HepG2 (cell line): ENCODE measurements at regions not wholly inside any gene's neighbourhood (a gene's known extent, or its start where the extent isn't known, plus 50 kb on each side); places are given as distances from the start of the nearest gene placed in this dataset.
"Not testable (repeated sequence)": the region's sequence is repeated elsewhere in the genome, so short reads cannot be mapped to it uniquely, and the experiment has no call there.

Experiments
- ATAC-seq: fragments of 200-7000 bp; cut with Tn5 transposase; 3 replicates; pipeline ENCODE4 v1.9.1; 2020; ENCODE audit warnings: mild to moderate bottlenecking, moderate library complexity
- BruUV-seq: library from RNA; stranded (reverse); fragments of 400-500 nt; replicated peaks from 2 replicates; lab custom pipeline; 2021; lab: Mats Ljungman, UMichigan
- CTCF ChIA-PET: fragments of 300-600 bp; formaldehyde crosslinking; extraction: SDS; loops from one replicate; lab custom pipeline; 2021; ENCODE audit warnings: low total read pairs, inconsistent platforms, low intra/inter-chr PET ratio; lab: Yijun Ruan, JAX
- POLR2A ChIA-PET: fragments of 350-600 bp; sonication (Branson Sonifier 250); formaldehyde crosslinking; loops from one replicate; lab custom pipeline; 2020; ENCODE audit warnings: antibody characterized with exemption, inconsistent platforms; lab: Yijun Ruan, JAX
- DNase-seq: peaks from one replicate; pipeline ENCODE4 v3.0.0-alpha.2; 2015; ENCODE audit warnings: low spot score
- FAIRE-seq: peaks from 3 replicates; lab custom pipeline; 2011; peaks lifted over from hg19 to GRCh38; lab: Jason Lieb, UNC
- H2AFZ ChIP-seq: one replicate; pipeline ENCODE4 v1.6.1; 2011; ENCODE audit warnings: low read length, inconsistent platforms
- H3K27ac ChIP-seq: fragments of 300-600 bp; 3 replicates; pipeline ENCODE4 v1.8.0; 2011; ENCODE audit warnings: mixed run types, mild to moderate bottlenecking, mixed read lengths, low read length, inconsistent platforms; ENCODE audit not compliant: insufficient read depth; ENCODE audit errors: extremely low read length
- H3K27me3 ChIP-seq, 2 experiments: fragments of 200-600 bp in 1 of 2; 2 replicates in 1 of 2; 3 replicates in 1 of 2; pipeline versions ENCODE4 v1.6.0 to v1.8.0; 2011; ENCODE audit warnings: low read length in 2 of 2, mild to moderate bottlenecking in 2 of 2, moderate library complexity in 2 of 2, inconsistent platforms in 1 of 2; ENCODE audit not compliant: insufficient read depth in 2 of 2, control insufficient read depth in 1 of 2
- H3K36me3 ChIP-seq, 2 experiments: fragments of 200-600 bp in 1 of 2; replicated peaks in 1 of 2; 2 replicates in 1 of 2; 3 replicates in 1 of 2; pipeline versions ENCODE4 v1.5.1 to v1.8.0; 2011; ENCODE audit warnings: low read length in 2 of 2, inconsistent platforms in 1 of 2; ENCODE audit not compliant: insufficient read depth in 2 of 2, control insufficient read depth in 1 of 2
- H3K4me1 ChIP-seq: 2 replicates; pipeline ENCODE4 v1.5.1; 2012; ENCODE audit warnings: low read length, inconsistent platforms; ENCODE audit not compliant: insufficient read depth
- H3K4me2 ChIP-seq: 2 replicates; pipeline ENCODE4 v1.6.0; 2011; ENCODE audit warnings: low read depth, low read length, inconsistent platforms
- H3K4me3 ChIP-seq, 3 experiments: fragments of 200-600 bp in 1 of 3; sonication (generic), shearing (Covaris generic) in 1 of 3; replicated peaks in 1 of 3; 2 replicates each; pipeline ENCODE4 v1.5.1; 2011 to 2016; ENCODE audit warnings: low read length in 3 of 3, inconsistent platforms in 2 of 3, low read depth in 2 of 3, mild to moderate bottlenecking in 2 of 3, control low read depth in 1 of 3, mixed read lengths in 1 of 3; ENCODE audit not compliant: insufficient read depth in 1 of 3
- H3K79me2 ChIP-seq: one replicate; pipeline ENCODE4 v1.6.1; 2011; ENCODE audit warnings: low read length, inconsistent platforms; ENCODE audit not compliant: insufficient read depth
- H3K9ac ChIP-seq: 2 replicates; pipeline ENCODE4 v1.6.0; 2011; ENCODE audit warnings: mild to moderate bottlenecking, low read depth, low read length, inconsistent platforms; ENCODE audit not compliant: insufficient read depth
- H3K9me3 ChIP-seq: 2 replicates; pipeline ENCODE4 v1.5.1; 2012; ENCODE audit warnings: mild to moderate bottlenecking, low read length
- H4K20me1 ChIP-seq: 2 replicates; pipeline ENCODE4 v1.6.0; 2011; ENCODE audit warnings: inconsistent platforms, mild to moderate bottlenecking, low read length, moderate library complexity; ENCODE audit not compliant: insufficient read depth
- GATAD1 ChIP-seq: IDR thresholded peaks from 2 replicates; pipeline ENCODE4 v1.6.1; 2016; ENCODE audit warnings: missing genetic modification reagents, missing compliant biosample characterization
- GLI4 ChIP-seq: sonication (generic); formaldehyde crosslinking; IDR thresholded peaks from 2 replicates; pipeline ENCODE4 v1.5.1; 2020; ENCODE audit warnings: missing genetic modification reagents, mild to moderate bottlenecking, moderate library complexity, borderline replicate concordance
- JARID2 ChIP-seq: sonication (generic); formaldehyde crosslinking; IDR thresholded peaks from 2 replicates; pipeline ENCODE4 v1.8.1; 2023; ENCODE audit warnings: missing genetic modification reagents, inconsistent platforms; ENCODE audit not compliant: insufficient replicate concordance
- WGBS: methylation state at CpG from one replicate; pipeline ENCODE4 v1.1.6; 2017; ENCODE audit warnings: low lambda C conversion rate; 5-methylcytosine and 5-hydroxymethylcytosine counted together
- in situ Hi-C: cut with HindIII; loops from 2 replicates; pipeline ENCODE4 v1.10.0; 2017; ENCODE audit warnings: low pct_unique_long_range_greater_than_20kb; ENCODE audit not compliant: extremely low pct_ligation_motif_present
- intact Hi-C: fragments of 100-400 bp; cut with micrococcal nuclease; formaldehyde crosslinking; loops from one replicate; pipeline ENCODE4 v1.10.0; 2022; ENCODE audit not compliant: unreplicated experiment
- TF ChIP-seq, protein P1 (sequence below): sonication (generic); formaldehyde crosslinking; IDR thresholded peaks from 2 replicates; pipeline ENCODE4 v1.4.0; 2020; ENCODE audit warnings: missing genetic modification reagents
- TF ChIP-seq, protein P2 (sequence below), 2 experiments: sonication (generic) in 1 of 2; formaldehyde crosslinking in 1 of 2; IDR thresholded peaks; 2 replicates each; pipeline versions ENCODE4 v1.4.0 to v1.6.1; 2016 to 2020; ENCODE audit warnings: borderline replicate concordance in 1 of 2, low read depth in 1 of 2, mild to moderate bottlenecking in 1 of 2, missing genetic modification reagents in 1 of 2

DNA sequence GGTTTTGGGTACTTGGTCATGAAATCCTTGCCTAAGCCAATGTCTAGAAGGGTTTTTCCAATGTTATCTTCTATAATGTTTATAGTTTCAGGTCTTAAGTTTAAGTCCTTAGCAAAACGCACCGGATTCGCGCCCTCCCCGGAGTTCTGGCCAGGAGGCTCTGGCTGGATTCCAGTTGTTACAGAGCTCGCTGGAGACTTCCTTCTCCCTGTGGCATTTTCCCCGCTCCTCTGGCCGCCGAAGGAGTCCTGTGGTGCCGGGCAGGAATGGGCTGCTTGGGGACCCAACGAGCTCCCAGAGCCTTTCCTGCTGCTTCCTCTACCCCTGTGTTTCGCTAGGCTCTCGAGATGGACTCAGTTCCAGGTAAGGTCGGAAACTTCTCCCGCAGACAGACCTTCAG is 335.9 kb downstream of the AEBP2 start:
- H3K27ac ChIP-seq, result no peak overlapping the region
- H2AFZ ChIP-seq, result no peak overlapping the region
- intact Hi-C loops (no loop called here), in situ Hi-C loops (no loop called here)
- no peaks in the 10 kb centered on the region for H3K27me3 ChIP-seq
- H3K79me2 ChIP-seq, result no peaks in the 10 kb centered on the region
- no peaks in the 10 kb centered on the region for H3K36me3 ChIP-seq
- no peak overlapping the region for H3K4me2 ChIP-seq
- no peak overlapping the region for H3K4me3 ChIP-seq
- 25% methylated on average over 15 of the region's 15 CpGs for WGBS
- CTCF ChIA-PET, result no interaction called here
- no peaks in the 10 kb centered on the region for H3K4me1 ChIP-seq
- FAIRE-seq (no peak), ATAC-seq (no peak), DNase-seq (no peak)
- BruUV-seq, result no TSS peak
- POLR2A ChIA-PET, result no interaction called here
- TF ChIP-seq, protein P1, sequence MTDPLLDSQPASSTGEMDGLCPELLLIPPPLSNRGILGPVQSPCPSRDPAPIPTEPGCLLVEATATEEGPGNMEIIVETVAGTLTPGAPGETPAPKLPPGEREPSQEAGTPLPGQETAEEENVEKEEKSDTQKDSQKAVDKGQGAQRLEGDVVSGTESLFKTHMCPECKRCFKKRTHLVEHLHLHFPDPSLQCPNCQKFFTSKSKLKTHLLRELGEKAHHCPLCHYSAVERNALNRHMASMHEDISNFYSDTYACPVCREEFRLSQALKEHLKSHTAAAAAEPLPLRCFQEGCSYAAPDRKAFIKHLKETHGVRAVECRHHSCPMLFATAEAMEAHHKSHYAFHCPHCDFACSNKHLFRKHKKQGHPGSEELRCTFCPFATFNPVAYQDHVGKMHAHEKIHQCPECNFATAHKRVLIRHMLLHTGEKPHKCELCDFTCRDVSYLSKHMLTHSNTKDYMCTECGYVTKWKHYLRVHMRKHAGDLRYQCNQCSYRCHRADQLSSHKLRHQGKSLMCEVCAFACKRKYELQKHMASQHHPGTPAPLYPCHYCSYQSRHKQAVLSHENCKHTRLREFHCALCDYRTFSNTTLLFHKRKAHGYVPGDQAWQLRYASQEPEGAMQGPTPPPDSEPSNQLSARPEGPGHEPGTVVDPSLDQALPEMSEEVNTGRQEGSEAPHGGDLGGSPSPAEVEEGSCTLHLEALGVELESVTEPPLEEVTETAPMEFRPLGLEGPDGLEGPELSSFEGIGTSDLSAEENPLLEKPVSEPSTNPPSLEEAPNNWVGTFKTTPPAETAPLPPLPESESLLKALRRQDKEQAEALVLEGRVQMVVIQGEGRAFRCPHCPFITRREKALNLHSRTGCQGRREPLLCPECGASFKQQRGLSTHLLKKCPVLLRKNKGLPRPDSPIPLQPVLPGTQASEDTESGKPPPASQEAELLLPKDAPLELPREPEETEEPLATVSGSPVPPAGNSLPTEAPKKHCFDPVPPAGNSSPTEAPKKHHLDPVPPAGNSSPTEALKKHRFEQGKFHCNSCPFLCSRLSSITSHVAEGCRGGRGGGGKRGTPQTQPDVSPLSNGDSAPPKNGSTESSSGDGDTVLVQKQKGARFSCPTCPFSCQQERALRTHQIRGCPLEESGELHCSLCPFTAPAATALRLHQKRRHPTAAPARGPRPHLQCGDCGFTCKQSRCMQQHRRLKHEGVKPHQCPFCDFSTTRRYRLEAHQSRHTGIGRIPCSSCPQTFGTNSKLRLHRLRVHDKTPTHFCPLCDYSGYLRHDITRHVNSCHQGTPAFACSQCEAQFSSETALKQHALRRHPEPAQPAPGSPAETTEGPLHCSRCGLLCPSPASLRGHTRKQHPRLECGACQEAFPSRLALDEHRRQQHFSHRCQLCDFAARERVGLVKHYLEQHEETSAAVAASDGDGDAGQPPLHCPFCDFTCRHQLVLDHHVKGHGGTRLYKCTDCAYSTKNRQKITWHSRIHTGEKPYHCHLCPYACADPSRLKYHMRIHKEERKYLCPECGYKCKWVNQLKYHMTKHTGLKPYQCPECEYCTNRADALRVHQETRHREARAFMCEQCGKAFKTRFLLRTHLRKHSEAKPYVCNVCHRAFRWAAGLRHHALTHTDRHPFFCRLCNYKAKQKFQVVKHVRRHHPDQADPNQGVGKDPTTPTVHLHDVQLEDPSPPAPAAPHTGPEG (CRISPR knock-in tag), result no peak
- TF ChIP-seq GLI4 (no peak), JARID2 (no peak), GATAD1 (CRISPR knock-in tag) (no peak)
- TF ChIP-seq, protein P2, sequence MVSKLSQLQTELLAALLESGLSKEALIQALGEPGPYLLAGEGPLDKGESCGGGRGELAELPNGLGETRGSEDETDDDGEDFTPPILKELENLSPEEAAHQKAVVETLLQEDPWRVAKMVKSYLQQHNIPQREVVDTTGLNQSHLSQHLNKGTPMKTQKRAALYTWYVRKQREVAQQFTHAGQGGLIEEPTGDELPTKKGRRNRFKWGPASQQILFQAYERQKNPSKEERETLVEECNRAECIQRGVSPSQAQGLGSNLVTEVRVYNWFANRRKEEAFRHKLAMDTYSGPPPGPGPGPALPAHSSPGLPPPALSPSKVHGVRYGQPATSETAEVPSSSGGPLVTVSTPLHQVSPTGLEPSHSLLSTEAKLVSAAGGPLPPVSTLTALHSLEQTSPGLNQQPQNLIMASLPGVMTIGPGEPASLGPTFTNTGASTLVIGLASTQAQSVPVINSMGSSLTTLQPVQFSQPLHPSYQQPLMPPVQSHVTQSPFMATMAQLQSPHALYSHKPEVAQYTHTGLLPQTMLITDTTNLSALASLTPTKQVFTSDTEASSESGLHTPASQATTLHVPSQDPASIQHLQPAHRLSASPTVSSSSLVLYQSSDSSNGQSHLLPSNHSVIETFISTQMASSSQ (IDR thresholded peaks at IDR 0.05; ENCODE audit: low read depth), result no peak
- TF ChIP-seq, protein P2 (CRISPR knock-in tag; IDR thresholded peaks at IDR 0.05; ENCODE audit: borderline replicate concordance), result no peak
- no peaks in the 10 kb centered on the region for H3K9me3 ChIP-seq
- H3K9ac ChIP-seq, result no peak overlapping the region
- H4K20me1 ChIP-seq, result no peaks in the 10 kb centered on the region

DNA sequence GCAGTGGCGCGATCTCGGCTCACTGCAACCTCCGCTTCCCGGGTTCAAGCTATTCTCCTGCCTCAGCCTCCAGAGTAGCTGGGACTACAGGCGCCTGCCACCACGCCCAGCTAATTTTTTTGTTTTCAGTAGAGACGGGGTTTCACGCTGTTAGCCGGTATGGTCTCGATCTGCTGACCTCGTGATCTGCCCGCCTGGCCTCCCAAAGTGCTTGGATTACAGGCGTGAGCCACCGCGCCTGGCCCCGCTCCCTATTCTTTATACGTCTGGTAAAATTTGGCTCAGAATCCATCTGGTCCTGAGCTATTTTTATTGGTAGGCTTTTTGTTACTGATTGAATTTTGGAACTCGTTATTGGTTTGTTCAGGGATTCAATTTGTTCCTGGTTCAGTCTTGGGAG is 336.7 kb downstream of the AEBP2 start:
- POLR2A ChIA-PET, result not testable (repeated sequence)

More for the DNA sequence above, 336.7 kb downstream of the AEBP2 start:
- H3K9me3 ChIP-seq, H3K27ac ChIP-seq, H3K4me1 ChIP-seq, CTCF ChIA-PET, in situ Hi-C loops, DNase-seq, H4K20me1 ChIP-seq, H3K79me2 ChIP-seq, H3K4me2 ChIP-seq, H2AFZ ChIP-seq, ATAC-seq, H3K4me3 ChIP-seq, H3K36me3 ChIP-seq, H3K9ac ChIP-seq, BruUV-seq, FAIRE-seq, intact Hi-C loops, H3K27me3 ChIP-seq: not testable (repeated sequence)
- 53% methylated on average over 19 of the region's 19 CpGs for WGBS
